Smooth muscle cell (in vitro differentiated cells): ENCODE measurements at regions not wholly inside any gene's neighbourhood (a gene's known extent, or its start where the extent isn't known, plus 50 kb on each side); places are given as distances from the start of the nearest gene placed in this dataset.
A peak's percentile ranks its signal among the peaks of the same experiment; 100 is the strongest.
"Not testable (repeated sequence)": the region's sequence is repeated elsewhere in the genome, so short reads cannot be mapped to it uniquely, and the experiment has no call there.

Experiments
- DNase-seq: peaks from one replicate; lab custom pipeline; 2025; ENCODE audit not compliant: unreplicated experiment; lab: John Stamatoyannopoulos, UW
- H2AFZ ChIP-seq: fragments of 200-600 bp; sonication (generic); 2 replicates; pipeline ENCODE4 v1.6.0; 2016; ENCODE audit warnings: antibody characterized with exemption, low read depth, mild to moderate bottlenecking
- H3F3A ChIP-seq: fragments of 200-600 bp; sonication (generic); 2 replicates; pipeline ENCODE4 v1.6.0; 2017; ENCODE audit warnings: antibody characterized with exemption, low read depth
- H3K27ac ChIP-seq: fragments of 200-600 bp; sonication (generic); 2 replicates; pipeline ENCODE4 v1.5.1; 2016; ENCODE audit warnings: low read depth, mild to moderate bottlenecking
- H3K27me3 ChIP-seq: fragments of 200-600 bp; sonication (generic); 2 replicates; pipeline ENCODE4 v1.6.1; 2016; ENCODE audit warnings: low read depth, mild to moderate bottlenecking
- H3K36me3 ChIP-seq: fragments of 200-600 bp; sonication (generic); 2 replicates; pipeline ENCODE4 v1.5.1; 2016; ENCODE audit warnings: low read depth
- H3K4me1 ChIP-seq: fragments of 200-600 bp; sonication (generic); 2 replicates; pipeline ENCODE4 v1.5.1; 2016; ENCODE audit warnings: low read depth
- H3K4me2 ChIP-seq: fragments of 200-600 bp; sonication (generic); 2 replicates; pipeline ENCODE4 v1.6.0; 2016; ENCODE audit warnings: mild to moderate bottlenecking
- H3K4me3 ChIP-seq: fragments of 200-600 bp; sonication (generic); 2 replicates; pipeline ENCODE4 v1.5.1; 2016; ENCODE audit warnings: mild to moderate bottlenecking
- H3K79me2 ChIP-seq: fragments of 200-600 bp; sonication (generic); 2 replicates; pipeline ENCODE4 v1.6.0; 2016; ENCODE audit warnings: low read depth, mild to moderate bottlenecking
- H3K9ac ChIP-seq: fragments of 200-600 bp; sonication (generic); 2 replicates; pipeline ENCODE4 v1.6.0; 2016; ENCODE audit warnings: low read depth
- H3K9me3 ChIP-seq: fragments of 200-600 bp; sonication (generic); replicated peaks from 2 replicates; pipeline ENCODE4 v1.5.1; 2016; ENCODE audit warnings: low read depth
- H4K20me1 ChIP-seq: fragments of 200-600 bp; sonication (generic); 2 replicates; pipeline ENCODE4 v1.6.0; 2016; ENCODE audit warnings: low read depth
- WGBS: methylation state at CpG from one replicate; pipeline ENCODE4 v1.1.7; 2016; ENCODE audit warnings: low lambda C conversion rate; 5-methylcytosine and 5-hydroxymethylcytosine counted together
- TF ChIP-seq, protein P1 (sequence below): fragments of 200-600 bp; sonication (generic); IDR thresholded peaks from 2 replicates; pipeline ENCODE4 v1.5.1; 2017; ENCODE audit warnings: borderline replicate concordance, mild to moderate bottlenecking, antibody characterized with exemption; ENCODE audit not compliant: insufficient read depth, poor library complexity, severe bottlenecking

DNA sequence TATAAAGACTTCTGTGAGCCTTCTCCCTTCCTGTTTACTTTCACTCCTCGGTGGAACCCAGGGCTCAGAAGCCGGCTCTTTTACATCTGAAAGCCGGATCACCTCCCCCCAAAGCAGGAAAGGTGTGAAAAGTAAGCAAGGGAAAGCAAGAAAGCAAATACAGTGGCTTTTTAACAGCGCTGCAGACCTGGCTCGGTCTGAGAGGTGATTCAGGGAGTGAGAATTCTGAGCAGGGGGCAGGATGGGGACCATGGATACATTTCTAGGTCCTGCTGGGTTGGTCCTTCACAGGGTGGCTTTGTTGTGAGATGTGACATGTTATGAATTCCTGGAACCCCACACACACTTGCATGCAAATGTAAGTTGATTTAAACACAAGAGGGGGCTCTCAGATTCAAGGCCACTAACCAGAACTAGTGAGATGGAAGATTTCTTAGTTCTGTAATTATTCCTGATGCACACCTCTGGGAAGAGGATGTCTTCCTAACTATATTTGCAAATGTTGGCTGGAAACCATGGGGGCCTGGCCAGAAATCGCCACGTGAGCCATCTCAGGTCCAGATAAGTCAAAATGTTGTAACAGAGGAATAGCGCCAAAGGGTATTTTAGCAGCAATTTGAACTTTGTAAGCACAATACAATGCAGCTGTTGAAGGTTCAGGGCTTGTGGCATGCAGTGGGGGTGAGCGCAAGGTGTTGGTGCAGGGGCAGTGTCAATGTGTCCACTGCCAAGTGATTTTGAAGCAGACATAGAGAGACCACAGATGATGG, 670.1 kb upstream of the LCORL start:
- TF ChIP-seq, protein P1, sequence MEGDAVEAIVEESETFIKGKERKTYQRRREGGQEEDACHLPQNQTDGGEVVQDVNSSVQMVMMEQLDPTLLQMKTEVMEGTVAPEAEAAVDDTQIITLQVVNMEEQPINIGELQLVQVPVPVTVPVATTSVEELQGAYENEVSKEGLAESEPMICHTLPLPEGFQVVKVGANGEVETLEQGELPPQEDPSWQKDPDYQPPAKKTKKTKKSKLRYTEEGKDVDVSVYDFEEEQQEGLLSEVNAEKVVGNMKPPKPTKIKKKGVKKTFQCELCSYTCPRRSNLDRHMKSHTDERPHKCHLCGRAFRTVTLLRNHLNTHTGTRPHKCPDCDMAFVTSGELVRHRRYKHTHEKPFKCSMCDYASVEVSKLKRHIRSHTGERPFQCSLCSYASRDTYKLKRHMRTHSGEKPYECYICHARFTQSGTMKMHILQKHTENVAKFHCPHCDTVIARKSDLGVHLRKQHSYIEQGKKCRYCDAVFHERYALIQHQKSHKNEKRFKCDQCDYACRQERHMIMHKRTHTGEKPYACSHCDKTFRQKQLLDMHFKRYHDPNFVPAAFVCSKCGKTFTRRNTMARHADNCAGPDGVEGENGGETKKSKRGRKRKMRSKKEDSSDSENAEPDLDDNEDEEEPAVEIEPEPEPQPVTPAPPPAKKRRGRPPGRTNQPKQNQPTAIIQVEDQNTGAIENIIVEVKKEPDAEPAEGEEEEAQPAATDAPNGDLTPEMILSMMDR, result no peak
- Histone ChIP-seq H3F3A (no peaks in the 10 kb centered on the region), H3K27me3 (no peaks in the 10 kb centered on the region), H2AFZ (peak overlapping the region; percentile 41), H3K4me3 (no peak overlapping the region), H3K79me2 (no peaks in the 10 kb centered on the region), H3K9me3 (no peaks in the 10 kb centered on the region), H3K4me2 (peak overlapping the region; percentile 42), H3K4me1 (peaks cover 3% of the 10 kb centered on the region), H3K9ac (no peak overlapping the region), H4K20me1 (no peaks in the 10 kb centered on the region), H3K36me3 (no peaks in the 10 kb centered on the region), H3K27ac (no peak overlapping the region)
- 18% methylated on average over 9 of the region's 9 CpGs for WGBS
- no peak for DNase-seq

DNA sequence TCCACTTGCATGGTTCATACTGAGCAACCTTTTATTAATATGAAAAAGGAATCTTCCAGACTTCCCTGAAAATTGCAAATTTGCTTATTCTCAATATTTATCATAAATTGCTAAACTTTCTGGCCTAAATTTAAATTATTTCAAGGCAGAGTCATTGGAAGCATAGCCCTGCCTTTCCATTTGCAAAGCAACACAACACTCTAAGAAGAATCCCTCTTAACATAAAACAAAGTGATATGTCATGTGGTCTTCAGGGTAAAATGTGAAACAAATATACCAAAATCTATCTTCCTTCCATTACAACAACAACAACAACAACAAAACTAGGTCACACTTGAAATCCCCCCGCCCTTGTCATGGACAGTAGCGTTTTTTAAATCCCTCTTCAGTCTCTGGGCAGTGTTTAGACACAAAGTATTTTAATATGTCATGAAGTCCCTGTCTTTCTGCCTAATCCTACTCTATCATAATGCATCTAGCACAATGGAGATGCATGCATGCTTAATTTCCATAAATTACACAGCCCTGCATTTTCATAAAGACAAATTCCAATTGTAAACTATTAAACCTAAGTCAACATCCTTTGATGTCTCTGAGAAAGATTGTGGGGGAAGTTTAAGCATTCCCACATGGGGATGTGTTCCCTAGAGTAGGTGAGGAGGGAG, 668.9 kb upstream of the LCORL start:
- no peak overlapping the region for H3K9ac ChIP-seq
- DNase-seq, result no peak
- no peaks in the 10 kb centered on the region for H3K36me3 ChIP-seq
- H3K27ac ChIP-seq, result no peak overlapping the region
- H3K4me2 ChIP-seq, result no peak overlapping the region
- no peaks in the 10 kb centered on the region for H3F3A ChIP-seq
- no peaks in the 10 kb centered on the region for H3K27me3 ChIP-seq
- H4K20me1 ChIP-seq, result no peaks in the 10 kb centered on the region
- no peak overlapping the region for H3K4me3 ChIP-seq
- no peak overlapping the region for H2AFZ ChIP-seq
- WGBS, result 69% methylated on average over 2 of the region's 2 CpGs
- TF ChIP-seq, protein P1, result no peak
- peaks cover 3% of the 10 kb centered on the region for H3K4me1 ChIP-seq
- no peaks in the 10 kb centered on the region for H3K79me2 ChIP-seq
- no peaks in the 10 kb centered on the region for H3K9me3 ChIP-seq

DNA sequence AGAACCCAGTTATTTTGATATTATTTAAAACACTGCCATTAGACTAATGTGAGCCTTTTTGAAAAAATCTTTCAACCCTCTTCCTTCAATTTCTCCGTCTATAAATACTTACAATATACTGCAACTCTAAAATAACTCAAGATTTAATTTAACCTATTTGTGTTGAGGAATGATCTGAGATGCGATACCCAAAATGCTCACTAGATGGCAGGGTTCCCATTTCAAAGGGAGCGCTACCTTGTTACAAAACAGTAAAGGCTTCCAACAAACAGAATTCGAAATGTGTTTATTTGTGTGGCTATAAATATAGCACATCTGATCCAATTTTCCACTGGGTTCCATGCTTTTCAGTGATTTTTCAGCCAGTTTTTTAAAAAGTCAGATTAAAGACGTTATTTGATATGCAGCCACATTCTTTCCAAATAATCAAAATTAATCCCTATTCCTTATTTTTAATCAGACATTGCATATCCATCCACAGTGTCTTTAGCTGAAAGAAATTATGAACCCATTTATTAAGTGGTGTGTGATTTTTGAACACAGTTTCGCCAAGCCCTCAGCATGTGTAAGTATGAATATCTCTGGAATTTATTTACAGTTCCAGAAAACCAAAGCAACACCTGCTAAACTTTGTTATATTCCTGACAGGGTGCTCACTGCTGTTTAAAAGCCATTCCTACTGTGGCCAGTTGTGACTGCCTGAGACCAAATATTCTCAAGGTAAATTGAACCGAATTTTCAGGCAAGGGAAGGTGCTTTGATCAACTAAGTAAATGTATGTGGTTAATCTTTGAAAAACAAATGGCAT, 668.0 kb upstream of the LCORL start:
- Histone ChIP-seq H3K79me2 (no peaks in the 10 kb centered on the region), H3K4me3 (no peak overlapping the region), H3K27me3 (no peaks in the 10 kb centered on the region), H3K36me3 (no peaks in the 10 kb centered on the region), H4K20me1 (no peaks in the 10 kb centered on the region), H2AFZ (no peak overlapping the region), H3F3A (no peaks in the 10 kb centered on the region), H3K9ac (no peak overlapping the region), H3K9me3 (no peaks in the 10 kb centered on the region), H3K4me1 (peaks cover 3% of the 10 kb centered on the region), H3K27ac (no peak overlapping the region), H3K4me2 (peak overlapping the region; percentile 60)
- WGBS, result 7% methylated on average over 7 of the region's 7 CpGs
- TF ChIP-seq, protein P1, result peak; percentile 88
- peak; percentile 6 for DNase-seq

DNA sequence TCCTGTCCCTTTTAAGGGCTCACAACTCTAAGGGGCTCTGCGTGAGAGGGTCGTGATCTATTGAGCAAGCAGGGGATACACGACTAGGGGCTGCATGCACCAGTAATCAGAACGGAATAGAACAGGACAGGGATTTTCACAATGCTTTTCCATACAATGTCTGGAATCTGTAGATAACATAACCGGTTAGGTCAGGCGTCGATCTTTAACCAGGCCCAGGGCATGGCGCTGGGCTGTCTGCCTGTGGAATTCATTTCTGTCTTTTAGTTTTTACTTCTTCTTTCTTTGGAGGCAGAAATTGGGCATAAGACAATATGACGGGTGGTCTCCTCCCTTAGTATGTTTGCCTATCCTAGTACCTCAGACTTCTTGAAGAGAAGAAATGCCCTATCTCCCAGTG, 666.8 kb upstream of the LCORL start:
- not testable (repeated sequence) for H3K27me3 ChIP-seq, H3K79me2 ChIP-seq, DNase-seq, H3K27ac ChIP-seq, H3K9ac ChIP-seq, H2AFZ ChIP-seq, H3K4me1 ChIP-seq, H3K4me2 ChIP-seq, H3K4me3 ChIP-seq, H3F3A ChIP-seq, H4K20me1 ChIP-seq, H3K36me3 ChIP-seq, H3K9me3 ChIP-seq
- WGBS, result 73% methylated on average over 9 of the region's 9 CpGs
